ENCODE measurements at regions not wholly inside any gene's neighbourhood (a gene's known extent, or its start where the extent isn't known, plus 50 kb on each side); places are given as distances from the start of the nearest gene placed in this dataset.

- Histone ChIP-seq H3K4me1 (no peaks in the 10 kb centered on the region), H3K9me3 (no peaks in the 10 kb centered on the region), H3K36me3 (no peaks in the 10 kb centered on the region), H3K27me3 (no peaks in the 10 kb centered on the region), H3K27ac (no peak overlapping the region), H3K4me3 (no peak overlapping the region)
- intact Hi-C loops (cut with DNase I), result no loop called here
- ATAC-seq (no peak), DNase-seq (no peak)
- no peak for TF ChIP-seq CTCF (IDR thresholded peaks at IDR 0.05)
Measured at GRCh38 chr6:126172131-126172530, 167.8 kb upstream of the CENPW start.

GRCh38 chr6:126173265-126173664 lies 166.7 kb upstream of the CENPW start:
- H3K4me3 ChIP-seq, result no peak overlapping the region
- no peak overlapping the region for H3K27ac ChIP-seq

GRCh38 chr6:126174697-126175096 lies 165.2 kb upstream of the CENPW start:
- no peaks in the 10 kb centered on the region for H3K36me3 ChIP-seq
- no peaks in the 10 kb centered on the region for H3K9me3 ChIP-seq
- H3K4me1 ChIP-seq, result no peaks in the 10 kb centered on the region
- H3K27me3 ChIP-seq, result no peaks in the 10 kb centered on the region
- no peak overlapping the region for H3K27ac ChIP-seq
- intact Hi-C loops (cut with DNase I), result no loop called here
- TF ChIP-seq CTCF (IDR thresholded peaks at IDR 0.05), result no peak
- ATAC-seq (no peak), DNase-seq (no peak)
- H3K4me3 ChIP-seq, result no peak overlapping the region

More at GRCh38 chr6:126173265-126173664, 166.7 kb upstream of the CENPW start:
- no peak for TF ChIP-seq CTCF (IDR thresholded peaks at IDR 0.05)
- DNase-seq (no peak), ATAC-seq (no peak)
- Histone ChIP-seq H3K27me3 (no peaks in the 10 kb centered on the region), H3K9me3 (no peaks in the 10 kb centered on the region), H3K4me1 (no peaks in the 10 kb centered on the region), H3K36me3 (no peaks in the 10 kb centered on the region)
- intact Hi-C loops (cut with DNase I), result no loop called here

GRCh38 chr6:126175251-126175650 lies 164.7 kb upstream of the CENPW start:
- no peaks in the 10 kb centered on the region for H3K36me3 ChIP-seq
- H3K27me3 ChIP-seq, result no peaks in the 10 kb centered on the region
- H3K4me3 ChIP-seq, result no peak overlapping the region
- no peak overlapping the region for H3K27ac ChIP-seq
- TF ChIP-seq CTCF (IDR thresholded peaks at IDR 0.05), result no peak
- DNase-seq (no peak), ATAC-seq (no peak)
- intact Hi-C loops (cut with DNase I), result no loop called here
- H3K9me3 ChIP-seq, result no peaks in the 10 kb centered on the region
- H3K4me1 ChIP-seq, result no peaks in the 10 kb centered on the region

- H3K36me3 ChIP-seq, result no peaks in the 10 kb centered on the region
- no peaks in the 10 kb centered on the region for H3K4me1 ChIP-seq
- no peak for DNase-seq
- TF ChIP-seq CTCF (IDR thresholded peaks at IDR 0.05), result peak in 1 of 2 donors; percentile 12
- H3K4me3 ChIP-seq, result no peak overlapping the region
- no peak for ATAC-seq
- intact Hi-C loops (cut with DNase I), result no loop called here
- no peaks in the 10 kb centered on the region for H3K9me3 ChIP-seq
- H3K27me3 ChIP-seq, result no peaks in the 10 kb centered on the region
- no peak overlapping the region for H3K27ac ChIP-seq
Measured at GRCh38 chr6:126176282-126176681, 163.6 kb upstream of the CENPW start.
